NT2/D1 (cell line): ENCODE measurements at regions not wholly inside any gene's neighbourhood (a gene's known extent, or its start where the extent isn't known, plus 50 kb on each side); places are given as distances from the start of the nearest gene placed in this dataset.
"Not testable (repeated sequence)": the region's sequence is repeated elsewhere in the genome, so short reads cannot be mapped to it uniquely, and the experiment has no call there.

ENCODE experiments used
- DNase-seq: peaks from one replicate; pipeline ENCODE4 v3.0.0-alpha.2; 2011; ENCODE audit warnings: low read depth, low spot score
- H3K27me3 ChIP-seq: 2 replicates; pipeline ENCODE4 v1.6.0; 2011; ENCODE audit warnings: mild to moderate bottlenecking; ENCODE audit not compliant: insufficient read length, insufficient read depth
- H3K36me3 ChIP-seq: 2 replicates; pipeline ENCODE4 v1.6.1; 2011; ENCODE audit warnings: mild to moderate bottlenecking, low read length, mixed read lengths; ENCODE audit not compliant: insufficient read depth, insufficient read length
- H3K4me1 ChIP-seq: 2 replicates; pipeline ENCODE4 v1.5.1; 2011; ENCODE audit not compliant: insufficient read depth, insufficient read length
- H3K4me3 ChIP-seq: 2 replicates; pipeline ENCODE4 v1.5.1; 2011; ENCODE audit warnings: low read depth; ENCODE audit not compliant: insufficient read length
- H3K9ac ChIP-seq: 2 replicates; pipeline ENCODE4 v1.6.0; 2011; ENCODE audit warnings: low read depth; ENCODE audit not compliant: insufficient read length
- H3K9me3 ChIP-seq: 2 replicates; pipeline ENCODE4 v1.5.1; 2011; ENCODE audit warnings: mild to moderate bottlenecking, low read length; ENCODE audit not compliant: insufficient read depth
- SUZ12 ChIP-seq: IDR thresholded peaks from 2 replicates; pipeline ENCODE4 v1.6.1; 2011; ENCODE audit not compliant: insufficient read length, insufficient read depth; ENCODE audit errors: extremely low read depth
- YY1 ChIP-seq: IDR thresholded peaks from 2 replicates; pipeline ENCODE4 v1.6.1; 2011; ENCODE audit not compliant: insufficient read length, insufficient read depth
- ZNF274 ChIP-seq: IDR thresholded peaks from 2 replicates; pipeline ENCODE4 v1.6.1; 2011; ENCODE audit warnings: mild to moderate bottlenecking, low read depth, low read length

GRCh38 chr18:61637319-61637718 is 255.5 kb downstream of the RNF152 start:
- TF ChIP-seq YY1: no peak
- no peak for TF ChIP-seq ZNF274
- TF ChIP-seq SUZ12: no peak
- no peaks in the 10 kb centered on the region for H3K36me3 ChIP-seq
- H3K4me1 ChIP-seq: peaks cover 3% of the 10 kb centered on the region
- H3K4me3 ChIP-seq: no peak overlapping the region
- DNase-seq: no peak
- H3K27me3 ChIP-seq: no peaks in the 10 kb centered on the region
- no peak overlapping the region for H3K9ac ChIP-seq
- no peaks in the 10 kb centered on the region for H3K9me3 ChIP-seq

- no peaks in the 10 kb centered on the region for H3K9me3 ChIP-seq
- DNase-seq: no peak
Measured at GRCh38 chr18:61635901-61636528, 256.8 kb downstream of the RNF152 start.

GRCh38 chr18:61628085-61628484 is 264.7 kb downstream of the RNF152 start:
- no peak for TF ChIP-seq ZNF274
- TF ChIP-seq SUZ12: no peak
- TF ChIP-seq YY1: no peak
- H3K9ac ChIP-seq: no peak overlapping the region
- no peaks in the 10 kb centered on the region for H3K27me3 ChIP-seq
- H3K4me1 ChIP-seq: no peaks in the 10 kb centered on the region
- H3K9me3 ChIP-seq: peaks cover 28% of the 10 kb centered on the region
- H3K36me3 ChIP-seq: no peaks in the 10 kb centered on the region
- H3K4me3 ChIP-seq: no peak overlapping the region
- DNase-seq: no peak

More at GRCh38 chr18:61635901-61636528, 256.8 kb downstream of the RNF152 start:
- Histone ChIP-seq H3K4me3 (no peak overlapping the region), H3K9ac (no peak overlapping the region), H3K4me1 (peaks cover 3% of the 10 kb centered on the region), H3K36me3 (no peaks in the 10 kb centered on the region), H3K27me3 (no peaks in the 10 kb centered on the region)
- TF ChIP-seq YY1 (no peak), SUZ12 (no peak), ZNF274 (no peak)

GRCh38 chr18:61624631-61625030 is 268.2 kb downstream of the RNF152 start:
- H3K9ac ChIP-seq, H3K4me1 ChIP-seq, H3K36me3 ChIP-seq, H3K4me3 ChIP-seq, H3K27me3 ChIP-seq, DNase-seq: not testable (repeated sequence)
- H3K9me3 ChIP-seq: peaks cover 34% of the 10 kb centered on the region

- DNase-seq: no peak
- Histone ChIP-seq H3K4me1 (no peaks in the 10 kb centered on the region), H3K9ac (no peak overlapping the region), H3K27me3 (no peaks in the 10 kb centered on the region), H3K36me3 (no peaks in the 10 kb centered on the region), H3K9me3 (peaks cover 21% of the 10 kb centered on the region), H3K4me3 (no peak overlapping the region)
- no peak for TF ChIP-seq YY1
- no peak for TF ChIP-seq SUZ12
- no peak for TF ChIP-seq ZNF274
Measured at GRCh38 chr18:61619783-61620182, 273.0 kb downstream of the RNF152 start.

GRCh38 chr18:61618816-61619215 is 274.0 kb downstream of the RNF152 start:
- Histone ChIP-seq H3K9me3 (peaks cover 18% of the 10 kb centered on the region; the same call in 1 of the 2 replicates), H3K9ac (no peak overlapping the region), H3K4me3 (no peak overlapping the region), H3K36me3 (no peaks in the 10 kb centered on the region), H3K4me1 (no peaks in the 10 kb centered on the region), H3K27me3 (no peaks in the 10 kb centered on the region)
- TF ChIP-seq YY1: no peak
- TF ChIP-seq ZNF274: no peak
- no peak for TF ChIP-seq SUZ12
- no peak for DNase-seq

- peaks cover 26% of the 10 kb centered on the region; the same call in 1 of the 2 replicates for H3K9me3 ChIP-seq
- no peaks in the 10 kb centered on the region for H3K36me3 ChIP-seq
- H3K27me3 ChIP-seq: no peaks in the 10 kb centered on the region
- no peak for DNase-seq
- H3K4me1 ChIP-seq: no peaks in the 10 kb centered on the region
- TF ChIP-seq SUZ12 (no peak), ZNF274 (no peak), YY1 (no peak)
- H3K4me3 ChIP-seq: no peak overlapping the region
- H3K9ac ChIP-seq: no peak overlapping the region
Measured at GRCh38 chr18:61616111-61616610, 276.6 kb downstream of the RNF152 start.
